ENCODE measurements at regions not wholly inside any gene's neighbourhood (a gene's known extent, or its start where the extent isn't known, plus 50 kb on each side); places are given as distances from the start of the nearest gene placed in this dataset.

GRCh38 chr5:174187481-174187880 lies 142.0 kb downstream of the NSG2 start:
- Histone ChIP-seq H3K4me1 (no peaks in the 10 kb centered on the region), H3K36me3 (no peaks in the 10 kb centered on the region), H3K27me3 (no peaks in the 10 kb centered on the region), H3K27ac (no peak overlapping the region), H3K9me3 (no peaks in the 10 kb centered on the region), H3K4me3 (no peak overlapping the region)
- TF ChIP-seq CTCF (IDR thresholded peaks at IDR 0.05): no peak
- no peak for DNase-seq (ENCODE audit: low spot score)

GRCh38 chr5:174188295-174188694 lies 142.8 kb downstream of the NSG2 start:
- Histone ChIP-seq H3K9me3 (no peaks in the 10 kb centered on the region), H3K27me3 (no peaks in the 10 kb centered on the region), H3K4me3 (no peak overlapping the region), H3K36me3 (no peaks in the 10 kb centered on the region), H3K4me1 (no peaks in the 10 kb centered on the region), H3K27ac (no peak overlapping the region)
- no peak for DNase-seq (ENCODE audit: low spot score)
- no peak for TF ChIP-seq CTCF (IDR thresholded peaks at IDR 0.05)

- no peak for DNase-seq (ENCODE audit: low spot score)
- no peaks in the 10 kb centered on the region for H3K27me3 ChIP-seq
Observed at GRCh38 chr5:174189654-174190541, 144.4 kb downstream of the NSG2 start.

GRCh38 chr5:174191076-174191475 lies 145.6 kb downstream of the NSG2 start:
- no peak for TF ChIP-seq CTCF (IDR thresholded peaks at IDR 0.05)

More at GRCh38 chr5:174189654-174190541, 144.4 kb downstream of the NSG2 start:
- no peak for TF ChIP-seq CTCF (IDR thresholded peaks at IDR 0.05)
- Histone ChIP-seq H3K9me3 (no peaks in the 10 kb centered on the region), H3K4me3 (no peak overlapping the region), H3K27ac (no peak overlapping the region), H3K36me3 (no peaks in the 10 kb centered on the region), H3K4me1 (no peaks in the 10 kb centered on the region)

GRCh38 chr5:174191850-174192655 lies 146.5 kb downstream of the NSG2 start:
- no peak for TF ChIP-seq CTCF (IDR thresholded peaks at IDR 0.05)
- DNase-seq (ENCODE audit: low spot score): no peak
- H3K4me1 ChIP-seq: no peaks in the 10 kb centered on the region
- H3K4me3 ChIP-seq: no peak overlapping the region
- no peaks in the 10 kb centered on the region for H3K36me3 ChIP-seq
- no peaks in the 10 kb centered on the region for H3K27me3 ChIP-seq
- H3K9me3 ChIP-seq: no peaks in the 10 kb centered on the region
- no peak overlapping the region for H3K27ac ChIP-seq

More at GRCh38 chr5:174191076-174191475, 145.6 kb downstream of the NSG2 start:
- Histone ChIP-seq H3K9me3 (no peaks in the 10 kb centered on the region), H3K4me3 (no peak overlapping the region), H3K36me3 (no peaks in the 10 kb centered on the region), H3K4me1 (no peaks in the 10 kb centered on the region), H3K27ac (no peak overlapping the region), H3K27me3 (no peaks in the 10 kb centered on the region)
- DNase-seq (ENCODE audit: low spot score): no peak
